ENCODE measurements at regions not wholly inside any gene's neighbourhood (a gene's known extent, or its start where the extent isn't known, plus 50 kb on each side); places are given as distances from the start of the nearest gene placed in this dataset.

DNA sequence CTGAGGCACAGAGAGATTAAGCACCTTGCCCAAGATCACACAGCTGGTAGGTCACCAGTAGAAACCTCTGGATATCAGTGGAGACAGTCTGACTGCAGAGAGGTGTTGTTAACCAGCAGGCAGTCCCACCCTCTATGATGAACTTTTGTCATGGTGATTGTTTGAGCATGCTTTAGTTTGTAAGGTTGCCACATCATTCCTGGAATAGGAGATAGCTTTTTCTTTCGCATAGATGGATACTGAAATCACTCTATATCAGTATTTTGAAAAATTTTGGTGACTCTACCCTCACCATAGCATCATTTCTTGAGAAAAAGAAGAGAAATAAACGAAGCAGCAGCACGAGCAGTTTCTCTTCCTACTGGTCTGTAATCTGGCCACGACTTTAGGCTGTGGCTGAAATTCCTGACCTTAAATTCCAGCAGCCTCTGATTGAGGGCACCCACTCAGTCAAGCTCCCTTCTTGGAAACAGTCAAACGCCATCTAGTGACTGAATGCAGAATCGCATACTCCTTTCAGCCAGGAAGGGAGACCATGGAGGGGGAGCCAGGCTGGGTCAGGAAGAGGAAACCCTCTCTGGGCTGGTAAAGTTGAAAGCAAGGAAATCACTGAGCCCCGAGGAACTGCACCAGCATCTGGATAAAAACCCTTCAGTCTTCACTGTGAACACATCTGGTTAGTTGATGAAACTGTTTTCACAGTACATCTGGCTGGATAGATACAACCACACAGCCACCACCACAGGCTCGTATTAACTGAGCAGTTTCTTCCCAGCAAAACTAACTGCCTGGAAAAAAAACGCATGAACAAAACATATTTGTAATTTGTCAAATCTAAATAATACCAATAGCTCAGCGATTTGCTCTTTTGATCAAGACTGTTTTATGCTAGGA is 108.5 kb upstream of the XYLT1 start:
- Histone ChIP-seq H3K4me3 (no peak overlapping the region), H3K27me3 (no peaks in the 10 kb centered on the region), H3K27ac (no peak overlapping the region), H3K4me1 (peaks cover 3% of the 10 kb centered on the region), H3K36me3 (ENCODE audit: low read depth, missing control alignments) (no peaks in the 10 kb centered on the region), H3K9me3 (no peaks in the 10 kb centered on the region)
- TF ChIP-seq CTCF (IDR thresholded peaks at IDR 0.05) (peak; percentile 35 to 80 (median 64)), POLR2A (IDR thresholded peaks at IDR 0.05) (no peak)
- intact Hi-C loops (cut with DNase I; ENCODE audit: low total_unique reads), result no loop called here
- WGBS, 2 donors, result 16 to 21% methylated on average over 10 of the region's 10 CpGs
- DNase-seq, result peak; percentile 78

DNA sequence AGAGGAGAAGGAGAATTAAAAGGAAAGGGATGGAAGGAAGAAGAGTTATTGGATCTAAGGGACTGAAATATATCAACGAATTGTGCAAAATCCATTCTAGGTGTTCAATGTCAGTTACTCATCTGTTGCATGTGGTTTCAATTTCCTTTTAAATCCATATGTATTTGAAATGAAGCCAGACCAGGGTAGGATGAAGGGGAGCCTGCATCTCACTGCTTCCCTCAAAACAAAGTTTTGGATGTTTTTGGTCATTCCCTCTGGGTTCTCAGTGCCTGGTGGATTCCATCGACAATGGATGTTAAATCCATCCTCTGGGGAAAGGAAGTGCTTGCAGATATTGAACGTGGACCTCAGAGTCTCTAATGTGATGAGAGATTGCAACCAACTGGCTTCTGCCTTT is 103.5 kb upstream of the XYLT1 start:
- peaks cover 3% of the 10 kb centered on the region for H3K4me1 ChIP-seq
- H3K4me3 ChIP-seq, result no peak overlapping the region
- H3K27ac ChIP-seq, result no peak overlapping the region
- TF ChIP-seq CTCF (IDR thresholded peaks at IDR 0.05) (no peak), POLR2A (IDR thresholded peaks at IDR 0.05) (no peak)
- H3K27me3 ChIP-seq, result no peaks in the 10 kb centered on the region
- H3K36me3 ChIP-seq (ENCODE audit: low read depth, missing control alignments), result no peaks in the 10 kb centered on the region
- WGBS, 2 donors, result 80% methylated on average over 3 of the region's 3 CpGs
- no peak for DNase-seq
- H3K9me3 ChIP-seq, result no peaks in the 10 kb centered on the region
- intact Hi-C loops (cut with DNase I; ENCODE audit: low total_unique reads), result no loop called here

GRCh38 chr16:17572145-17572544 is 101.4 kb upstream of the XYLT1 start:
- Histone ChIP-seq H3K9me3 (no peaks in the 10 kb centered on the region), H3K27me3 (no peaks in the 10 kb centered on the region), H3K4me3 (no peak overlapping the region), H3K36me3 (ENCODE audit: low read depth, missing control alignments) (no peaks in the 10 kb centered on the region), H3K27ac (no peak overlapping the region), H3K4me1 (no peaks in the 10 kb centered on the region)
- intact Hi-C loops (cut with DNase I; ENCODE audit: low total_unique reads), result no loop called here
- TF ChIP-seq CTCF (IDR thresholded peaks at IDR 0.05) (no peak), POLR2A (IDR thresholded peaks at IDR 0.05) (no peak)
- 65 to 90% methylated on average over 1 of the region's 1 CpG for WGBS, 2 donors
- DNase-seq, result no peak

GRCh38 chr16:17571499-17572093 is 100.8 kb upstream of the XYLT1 start:
- WGBS, 2 donors, result 83 to 85% methylated on average over 6 of the region's 6 CpGs
- H3K4me3 ChIP-seq, result no peak overlapping the region
- no peaks in the 10 kb centered on the region for H3K4me1 ChIP-seq
- no peaks in the 10 kb centered on the region for H3K9me3 ChIP-seq
- DNase-seq, result no peak
- intact Hi-C loops (cut with DNase I; ENCODE audit: low total_unique reads), result no loop called here
- no peak overlapping the region for H3K27ac ChIP-seq
- H3K36me3 ChIP-seq (ENCODE audit: low read depth, missing control alignments), result no peaks in the 10 kb centered on the region
- TF ChIP-seq CTCF (IDR thresholded peaks at IDR 0.05), result no peak
- no peaks in the 10 kb centered on the region for H3K27me3 ChIP-seq
